ENCODE measurements at regions not wholly inside any gene's neighbourhood (a gene's known extent, or its start where the extent isn't known, plus 50 kb on each side); places are given as distances from the start of the nearest gene placed in this dataset.

GRCh38 chr14:65278589-65278988 lies 133.9 kb upstream of the FUT8 start:
- Histone ChIP-seq H3K36me3 (ENCODE audit: control insufficient read depth in 4 of 4, insufficient read depth in 3 of 4, low read depth in 1 of 4, low read length in 3 of 4) (no peaks in the 10 kb centered on the region), H3K4me3 (ENCODE audit: low read depth in 1 of 3, low read length in 3 of 3) (no peak overlapping the region), H3K27me3 (ENCODE audit: control insufficient read depth in 4 of 4, insufficient read depth in 4 of 4, low read length in 3 of 4) (no peaks in the 10 kb centered on the region), H3K27ac (ENCODE audit: low read depth in 1 of 2, low read length in 2 of 2) (no peak overlapping the region), H3K9ac (ENCODE audit: low read depth in 1 of 2, low read length in 2 of 2) (no peak overlapping the region), H3K9me3 (ENCODE audit: control insufficient read depth in 4 of 4, low read length in 3 of 4) (no peaks in the 10 kb centered on the region), H3K4me1 (ENCODE audit: control insufficient read depth in 4 of 4, insufficient read depth in 4 of 4, low read length in 3 of 4) (peaks cover 0 to 2% (median 0%) of the 10 kb centered on the region in 4 donors)
- WGBS: 82% methylated on average over 4 of the region's 4 CpGs
- DNase-seq (ENCODE audit: low spot score): no peak
- no peak for TF ChIP-seq ZBTB33 (IDR thresholded peaks at IDR 0.05)
- no peak for TF ChIP-seq EGR1 (IDR thresholded peaks at IDR 0.05; ENCODE audit: low read depth in 2 of 2)
- no peak for TF ChIP-seq RXRA (IDR thresholded peaks at IDR 0.05)
- no peak for TF ChIP-seq REST (IDR thresholded peaks at IDR 0.05)
- TF ChIP-seq FOXA2 (IDR thresholded peaks at IDR 0.05): no peak
- TF ChIP-seq SP1 (IDR thresholded peaks at IDR 0.05): no peak
- no peak for TF ChIP-seq JUND (IDR thresholded peaks at IDR 0.05)
- no peak for TF ChIP-seq HNF4G (IDR thresholded peaks at IDR 0.05)
- TF ChIP-seq GABPA (IDR thresholded peaks at IDR 0.05 in 1 of 2, conservative IDR thresholded peaks at IDR 0.05 in 1 of 2): no peak
- no peak for TF ChIP-seq RAD21 (IDR thresholded peaks at IDR 0.05)
- TF ChIP-seq YY1 (IDR thresholded peaks at IDR 0.05): no peak
- no peak for TF ChIP-seq HNF4A (conservative IDR thresholded peaks at IDR 0.05)
- no peak for TF ChIP-seq MAX (IDR thresholded peaks at IDR 0.05)
- no peak for TF ChIP-seq TAF1 (conservative IDR thresholded peaks at IDR 0.05)
- TF ChIP-seq FOXA1 (IDR thresholded peaks at IDR 0.05): no peak
- no peak for TF ChIP-seq ATF3 (IDR thresholded peaks at IDR 0.05)
- TF ChIP-seq CTCF (IDR thresholded peaks at IDR 0.05; ENCODE audit: low read depth, low read length, missing input control): no peak

GRCh38 chr14:65279510-65279909 lies 133.0 kb upstream of the FUT8 start:
- Histone ChIP-seq H3K27ac (ENCODE audit: low read depth in 1 of 2, low read length in 2 of 2) (no peak overlapping the region), H3K36me3 (ENCODE audit: control insufficient read depth in 4 of 4, insufficient read depth in 3 of 4, low read depth in 1 of 4, low read length in 3 of 4) (no peaks in the 10 kb centered on the region), H3K9ac (ENCODE audit: low read depth in 1 of 2, low read length in 2 of 2) (no peak overlapping the region), H3K27me3 (ENCODE audit: control insufficient read depth in 4 of 4, insufficient read depth in 4 of 4, low read length in 3 of 4) (no peaks in the 10 kb centered on the region), H3K4me1 (ENCODE audit: control insufficient read depth in 4 of 4, insufficient read depth in 4 of 4, low read length in 3 of 4) (peaks cover 0 to 2% (median 0%) of the 10 kb centered on the region in 4 donors), H3K9me3 (ENCODE audit: control insufficient read depth in 4 of 4, low read length in 3 of 4) (no peaks in the 10 kb centered on the region), H3K4me3 (ENCODE audit: low read depth in 1 of 3, low read length in 3 of 3) (no peak overlapping the region)
- 96% methylated on average over 22 of the region's 22 CpGs for WGBS
- TF ChIP-seq FOXA2 (IDR thresholded peaks at IDR 0.05): no peak
- no peak for TF ChIP-seq HNF4G (IDR thresholded peaks at IDR 0.05)
- no peak for TF ChIP-seq SP1 (IDR thresholded peaks at IDR 0.05)
- DNase-seq (ENCODE audit: low spot score): no peak
